Endothelial cell of umbilical vein (primary cell): ENCODE measurements at regions not wholly inside any gene's neighbourhood (a gene's known extent, or its start where the extent isn't known, plus 50 kb on each side); places are given as distances from the start of the nearest gene placed in this dataset.

Experiments used
- BruUV-seq: library from RNA; stranded (reverse); fragments of 400-500 nt; replicated peaks from 2 replicates; lab custom pipeline; 2021; lab: Mats Ljungman, UMichigan
- CTCF ChIA-PET: fragments of 300-600, 350-600 bp; sonication (Branson Sonifier 250); formaldehyde crosslinking; loops from one replicate; lab custom pipeline; 2021; ENCODE audit warnings: antibody characterized with exemption, inconsistent platforms; lab: Charles Lee
- POLR2A ChIA-PET: fragments of 300-600, 350-600 bp; sonication (Branson Sonifier 250); formaldehyde crosslinking; loops from one replicate; lab custom pipeline; 2021; ENCODE audit warnings: antibody characterized with exemption, inconsistent platforms; lab: Charles Lee
- DNase-seq: peaks from one replicate; pipeline ENCODE4 v3.0.0-alpha.2; 2011; ENCODE audit warnings: low read depth, low spot score
- FAIRE-seq: peaks from 2 replicates; lab custom pipeline; 2011; peaks lifted over from hg19 to GRCh38; lab: Jason Lieb, UNC
- H2AFZ ChIP-seq: 2 replicates; pipeline ENCODE4 v1.6.0; 2012; ENCODE audit warnings: low read depth, low read length, control low read depth, inconsistent platforms
- H3K27ac ChIP-seq: 2 replicates; pipeline ENCODE4 v1.5.1; 2011; ENCODE audit warnings: low read depth, mild to moderate bottlenecking, control low read depth, low read length, moderate library complexity; ENCODE audit not compliant: insufficient read depth
- H3K27me3 ChIP-seq, 2 experiments: 2 replicates each; pipeline versions ENCODE4 v1.6.0 to v1.6.1; 2011; ENCODE audit warnings: low read length in 2 of 2, mixed read lengths in 1 of 2; ENCODE audit not compliant: control insufficient read depth in 2 of 2, insufficient read depth in 2 of 2
- H3K36me3 ChIP-seq, 2 experiments: 2 replicates in 1 of 2; 3 replicates in 1 of 2; pipeline ENCODE4 v1.5.1; 2011; ENCODE audit warnings: low read length in 2 of 2, mild to moderate bottlenecking in 1 of 2, moderate library complexity in 1 of 2; ENCODE audit not compliant: control insufficient read depth in 2 of 2, insufficient read depth in 2 of 2; ENCODE audit errors: extremely low read depth in 1 of 2
- H3K4me1 ChIP-seq: 3 replicates; pipeline ENCODE4 v1.5.1; 2011; ENCODE audit warnings: mild to moderate bottlenecking, low read length; ENCODE audit not compliant: control insufficient read depth, insufficient read depth; ENCODE audit errors: extremely low read depth
- H3K4me2 ChIP-seq: 2 replicates; pipeline ENCODE4 v1.6.1; 2011; ENCODE audit warnings: low read length, control low read depth, mixed read lengths; ENCODE audit not compliant: insufficient read depth
- H3K4me3 ChIP-seq, 3 experiments: fragments of 200-600 bp in 1 of 3; sonication (generic), shearing (Covaris generic) in 1 of 3; replicated peaks in 1 of 3; 2 replicates each; pipeline ENCODE4 v1.5.1; 2011 to 2016; ENCODE audit warnings: control low read depth in 3 of 3, low read length in 3 of 3, mild to moderate bottlenecking in 2 of 3, inconsistent platforms in 1 of 3, low read depth in 1 of 3, moderate library complexity in 1 of 3; ENCODE audit not compliant: insufficient read depth in 1 of 3
- H3K79me2 ChIP-seq: 2 replicates; pipeline ENCODE4 v1.6.0; 2012; ENCODE audit warnings: low read length, inconsistent platforms; ENCODE audit not compliant: control insufficient read depth, insufficient read depth
- H3K9ac ChIP-seq: replicated peaks from 2 replicates; pipeline ENCODE3; 2011; ENCODE audit warnings: low read length, control low read depth; ENCODE audit not compliant: insufficient read depth; ENCODE audit errors: extremely low read depth
- H3K9me1 ChIP-seq: replicated peaks from 3 replicates; pipeline ENCODE4 v1.6.0; 2011; ENCODE audit warnings: mild to moderate bottlenecking, low read length; ENCODE audit not compliant: control insufficient read depth, insufficient read depth; ENCODE audit errors: extremely low read depth
- H3K9me3 ChIP-seq: replicated peaks from 2 replicates; pipeline ENCODE4 v1.5.1; 2012; ENCODE audit warnings: low read length, inconsistent platforms; ENCODE audit not compliant: control insufficient read depth, insufficient read depth
- H4K20me1 ChIP-seq: replicated peaks from 2 replicates; pipeline ENCODE3; 2011; ENCODE audit warnings: mild to moderate bottlenecking, low read length; ENCODE audit not compliant: control insufficient read depth, insufficient read depth; ENCODE audit errors: extremely low read depth
- EZH2 ChIP-seq: IDR thresholded peaks from 2 replicates; pipeline ENCODE4 v1.6.1; 2012; ENCODE audit warnings: borderline replicate concordance, low read depth, mild to moderate bottlenecking, moderate library complexity, low read length, inconsistent platforms; ENCODE audit not compliant: severe bottlenecking
- FOS ChIP-seq: IDR thresholded peaks from 2 replicates; pipeline ENCODE4 v1.6.1; 2011; ENCODE audit warnings: mild to moderate bottlenecking, low read length, moderate library complexity, borderline replicate concordance; ENCODE audit not compliant: insufficient read depth
- GATA2 ChIP-seq: IDR thresholded peaks from 2 replicates; pipeline ENCODE4 v1.7.0; 2011; ENCODE audit warnings: low read depth, mild to moderate bottlenecking, moderate library complexity, mixed read lengths, low read length; ENCODE audit not compliant: insufficient read length, insufficient read depth
- JUN ChIP-seq: IDR thresholded peaks from 2 replicates; pipeline ENCODE4 v1.6.1; 2011; ENCODE audit warnings: borderline replicate concordance, low read depth; ENCODE audit not compliant: insufficient read length, insufficient read depth
- MYC ChIP-seq: IDR thresholded peaks from one replicate; pipeline ENCODE4 v1.6.1; 2011; ENCODE audit warnings: mild to moderate bottlenecking, low read depth, low read length
- POLR2A ChIP-seq: IDR thresholded peaks from 2 replicates; pipeline ENCODE4 v1.6.1; 2012; ENCODE audit warnings: low read depth, mild to moderate bottlenecking, control low read depth, low read length
- POLR2AphosphoS5 ChIP-seq: IDR thresholded peaks from 2 replicates; pipeline ENCODE4 v1.6.1; 2012; ENCODE audit warnings: low read depth, mild to moderate bottlenecking, control low read depth, low read length, moderate library complexity; ENCODE audit not compliant: insufficient read depth
- dilution Hi-C: fragments of 300-500 bp; cut with MboI; formaldehyde crosslinking; loops from one replicate; pipeline ENCODE4 v1.15.0; 2019; ENCODE audit warnings: low sequenced_read_pairs; ENCODE audit not compliant: extremely low pct_ligation_motif_present
- intact Hi-C: fragments of 100-400 bp; cut with micrococcal nuclease; formaldehyde crosslinking; loops from one replicate; pipeline ENCODE4 v1.10.0; 2022
- TF ChIP-seq, protein P1 (sequence below), 2 donors: IDR thresholded peaks; 1 replicate in 1 of 2; 2 replicates in 1 of 2; pipeline ENCODE4 v1.5.1; 2011; ENCODE audit warnings: low read length in 2 of 2, mild to moderate bottlenecking in 2 of 2, moderate library complexity in 2 of 2, control low read depth in 1 of 2, inconsistent platforms in 1 of 2, low read depth in 1 of 2; ENCODE audit not compliant: insufficient read depth in 1 of 2; ENCODE audit errors: extremely low read depth in 1 of 2
- TF ChIP-seq, protein P2 (sequence below): IDR thresholded peaks from 2 replicates; pipeline ENCODE4 v1.6.1; 2011; ENCODE audit not compliant: insufficient read depth, insufficient read length

DNA sequence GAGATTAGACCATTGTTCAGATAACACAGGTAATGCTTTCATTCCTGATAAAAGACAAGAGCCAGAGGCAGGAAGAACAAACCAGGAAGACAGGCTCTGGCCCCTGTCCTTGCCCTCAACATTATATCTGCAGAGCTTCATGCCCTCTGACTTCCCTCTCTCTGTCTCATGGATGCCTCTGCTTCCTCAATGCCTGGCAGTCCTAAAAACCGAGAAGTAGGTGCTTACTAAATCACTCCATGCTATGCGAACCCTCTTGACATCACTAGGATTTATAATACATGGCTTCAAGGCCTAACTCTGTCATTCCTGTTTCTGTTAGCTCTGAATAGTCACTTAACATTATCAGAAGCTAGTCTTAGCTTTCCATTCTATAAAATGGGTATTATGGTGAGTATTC is 117.8 kb downstream of the TLR4 start:
- TF ChIP-seq FOS: no peak
- no peak for TF ChIP-seq MYC
- no peak for TF ChIP-seq GATA2
- TF ChIP-seq, protein P1, sequence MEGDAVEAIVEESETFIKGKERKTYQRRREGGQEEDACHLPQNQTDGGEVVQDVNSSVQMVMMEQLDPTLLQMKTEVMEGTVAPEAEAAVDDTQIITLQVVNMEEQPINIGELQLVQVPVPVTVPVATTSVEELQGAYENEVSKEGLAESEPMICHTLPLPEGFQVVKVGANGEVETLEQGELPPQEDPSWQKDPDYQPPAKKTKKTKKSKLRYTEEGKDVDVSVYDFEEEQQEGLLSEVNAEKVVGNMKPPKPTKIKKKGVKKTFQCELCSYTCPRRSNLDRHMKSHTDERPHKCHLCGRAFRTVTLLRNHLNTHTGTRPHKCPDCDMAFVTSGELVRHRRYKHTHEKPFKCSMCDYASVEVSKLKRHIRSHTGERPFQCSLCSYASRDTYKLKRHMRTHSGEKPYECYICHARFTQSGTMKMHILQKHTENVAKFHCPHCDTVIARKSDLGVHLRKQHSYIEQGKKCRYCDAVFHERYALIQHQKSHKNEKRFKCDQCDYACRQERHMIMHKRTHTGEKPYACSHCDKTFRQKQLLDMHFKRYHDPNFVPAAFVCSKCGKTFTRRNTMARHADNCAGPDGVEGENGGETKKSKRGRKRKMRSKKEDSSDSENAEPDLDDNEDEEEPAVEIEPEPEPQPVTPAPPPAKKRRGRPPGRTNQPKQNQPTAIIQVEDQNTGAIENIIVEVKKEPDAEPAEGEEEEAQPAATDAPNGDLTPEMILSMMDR (IDR thresholded peaks at IDR 0.05; ENCODE audit: extremely low read depth in 1 of 2, insufficient read depth in 1 of 2, low read depth in 1 of 2, low read length in 2 of 2): no peak
- no peak for TF ChIP-seq POLR2AphosphoS5
- no peak for TF ChIP-seq EZH2
- TF ChIP-seq, protein P2, sequence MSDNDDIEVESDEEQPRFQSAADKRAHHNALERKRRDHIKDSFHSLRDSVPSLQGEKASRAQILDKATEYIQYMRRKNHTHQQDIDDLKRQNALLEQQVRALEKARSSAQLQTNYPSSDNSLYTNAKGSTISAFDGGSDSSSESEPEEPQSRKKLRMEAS: no peak
- no peak for TF ChIP-seq JUN
- TF ChIP-seq POLR2A: no peak
- BruUV-seq: no TSS peak
- DNase-seq (no peak), FAIRE-seq (no peak)
- CTCF ChIA-PET: interaction anchor here (1.0 to 1.1 kb wide), 2 partner anchors 9 to 10 kb away, joined by 3 read pairs; no protein-coding TSS in a partner anchor
- Histone ChIP-seq H3K4me3 (no peak overlapping the region), H3K9me1 (no peaks in the 10 kb centered on the region), H3K79me2 (no peaks in the 10 kb centered on the region), H3K27ac (no peak overlapping the region), H4K20me1 (no peaks in the 10 kb centered on the region), H3K9me3 (no peaks in the 10 kb centered on the region), H3K4me1 (no peaks in the 10 kb centered on the region), H3K9ac (no peak overlapping the region), H3K27me3 (no peaks in the 10 kb centered on the region), H3K36me3 (no peaks in the 10 kb centered on the region), H3K4me2 (no peak overlapping the region), H2AFZ (no peak overlapping the region)
- dilution Hi-C loops (no loop called here), intact Hi-C loops (no loop called here)
- POLR2A ChIA-PET: no interaction called here
